Stimulated activated effector memory CD8-positive, alpha-beta T cell treated with anti-CD3 and anti-CD28 coated beads, Interleukin-12 subunit alpha, Interleukin-12 subunit beta, amount 100 ng/mL, for 72 hours (primary cell): ENCODE measurements at regions not wholly inside any gene's neighbourhood (a gene's known extent, or its start where the extent isn't known, plus 50 kb on each side); places are given as distances from the start of the nearest gene placed in this dataset.
"Not testable (repeated sequence)": the region's sequence is repeated elsewhere in the genome, so short reads cannot be mapped to it uniquely, and the experiment has no call there.

Experiments
- ATAC-seq: fragments of 150-1000 bp; cut with Tn5 transposase; 2 replicates; pipeline ENCODE4 v1.10.0; 2021
- DNase-seq, 2 donors: peaks; one replicate each; pipeline ENCODE4 v3.0.0; 2021 to 2022; ENCODE audit warnings: low spot score in 2 of 2
- H3K27ac Mint-ChIP-seq: one replicate; pipeline ENCODE4 v1.8.0; 2022; ENCODE audit warnings: mild to moderate bottlenecking, mixed read lengths
- H3K36me3 Mint-ChIP-seq: one replicate; pipeline ENCODE4 v1.8.0; 2022; ENCODE audit warnings: mild to moderate bottlenecking, mixed read lengths
- H3K4me1 Mint-ChIP-seq: one replicate; pipeline ENCODE4 v1.8.0; 2022; ENCODE audit warnings: mixed read lengths
- H3K4me3 Mint-ChIP-seq: one replicate; pipeline ENCODE4 v1.8.0; 2022; ENCODE audit warnings: mild to moderate bottlenecking, mixed read lengths
- H3K9me3 Mint-ChIP-seq: one replicate; pipeline ENCODE4 v1.8.0; 2022; ENCODE audit warnings: mixed read lengths

DNA sequence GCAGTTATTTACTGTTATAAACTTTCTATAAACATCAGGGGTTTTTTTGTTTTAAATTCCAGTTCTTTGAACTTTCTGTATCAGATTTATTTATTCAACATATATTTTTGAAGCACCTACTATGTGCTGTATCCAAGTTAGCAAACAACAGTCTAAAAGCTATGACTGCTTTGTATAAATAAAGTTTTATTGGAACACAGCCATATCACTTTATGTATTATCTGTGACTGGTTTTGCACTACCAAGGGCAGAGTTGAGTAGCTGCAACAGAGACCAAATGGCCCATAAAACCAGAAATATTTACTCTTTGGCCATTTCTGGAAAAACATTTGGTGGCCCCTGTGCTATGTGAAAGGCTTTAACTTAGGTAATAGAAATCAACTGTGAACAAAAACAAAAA, 110.2 kb upstream of the ERCC4 start:
- Mint-ChIP-seq H3K36me3 (no peaks in the 10 kb centered on the region), H3K4me3 (no peak overlapping the region), H3K4me1 (no peaks in the 10 kb centered on the region), H3K27ac (no peak overlapping the region), H3K9me3 (peaks cover 3% of the 10 kb centered on the region)
- ATAC-seq (no peak), DNase-seq (no peak)

DNA sequence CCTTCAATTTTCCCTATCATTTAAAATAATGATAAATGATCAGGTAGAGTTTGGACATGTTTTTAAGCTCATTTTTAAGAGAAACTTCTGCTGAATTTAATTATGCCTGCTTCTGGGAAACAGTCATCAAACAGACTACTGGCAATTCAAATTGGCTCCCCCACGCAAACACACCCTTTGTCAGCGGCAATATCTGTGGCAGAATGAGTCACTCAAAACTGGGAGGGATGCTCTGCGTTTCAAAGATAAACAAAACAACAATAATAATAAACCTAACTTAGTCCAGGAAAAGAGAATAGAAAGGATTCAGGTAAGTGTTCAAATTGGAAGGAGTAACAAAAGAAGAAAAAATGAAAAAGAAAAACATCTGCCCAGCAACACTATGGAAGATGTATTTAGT, 108.1 kb upstream of the ERCC4 start:
- DNase-seq = no peak
- H3K4me1 Mint-ChIP-seq = no peaks in the 10 kb centered on the region
- no peak overlapping the region for H3K4me3 Mint-ChIP-seq
- no peaks in the 10 kb centered on the region for H3K36me3 Mint-ChIP-seq
- peaks cover 3% of the 10 kb centered on the region for H3K9me3 Mint-ChIP-seq
- ATAC-seq = no peak
- H3K27ac Mint-ChIP-seq = no peak overlapping the region

GRCh38 chr16:13816701-13817100, 103.3 kb upstream of the ERCC4 start:
- Mint-ChIP-seq H3K9me3 (peaks cover 3% of the 10 kb centered on the region), H3K27ac (no peak overlapping the region), H3K36me3 (no peaks in the 10 kb centered on the region), H3K4me3 (no peak overlapping the region), H3K4me1 (no peaks in the 10 kb centered on the region)
- ATAC-seq (no peak), DNase-seq (no peak)

- H3K9me3 Mint-ChIP-seq = peaks cover 4% of the 10 kb centered on the region
- no peak overlapping the region for H3K27ac Mint-ChIP-seq
- H3K4me1 Mint-ChIP-seq = no peaks in the 10 kb centered on the region
- H3K4me3 Mint-ChIP-seq = no peak overlapping the region
- no peak for DNase-seq
- ATAC-seq = no peak
- H3K36me3 Mint-ChIP-seq = no peaks in the 10 kb centered on the region
Measured at GRCh38 chr16:13823501-13823900, 96.5 kb upstream of the ERCC4 start.

DNA sequence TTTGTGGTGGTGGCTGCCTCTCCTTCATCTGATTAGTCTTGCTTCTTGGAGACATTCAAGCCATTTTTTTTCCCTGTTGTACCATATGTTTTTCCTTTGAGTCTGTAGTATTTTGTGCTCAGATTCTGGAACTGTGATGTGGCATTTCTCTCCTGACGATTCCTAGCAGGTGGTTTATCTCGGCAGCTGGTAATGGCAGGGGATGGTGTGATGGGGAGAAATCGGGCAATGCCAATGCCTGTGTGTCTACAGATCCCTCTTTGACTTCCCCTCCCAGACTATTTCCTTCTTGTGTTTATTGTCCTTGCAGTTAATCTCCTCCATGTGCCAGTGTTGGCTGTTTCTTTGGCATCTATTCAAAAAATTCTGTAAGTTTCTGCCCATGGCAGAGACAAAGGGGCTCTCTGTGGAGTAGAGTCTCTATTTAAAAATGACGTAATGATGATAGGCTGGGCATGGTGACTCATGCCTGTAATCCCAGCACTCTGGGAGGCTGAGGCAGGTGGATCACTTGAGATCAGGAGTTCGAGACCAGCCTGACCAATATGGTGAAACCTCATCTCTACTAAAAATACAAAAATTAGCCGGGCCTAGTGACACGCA, 90.2 kb upstream of the ERCC4 start:
- DNase-seq (no peak), ATAC-seq (no peak)
- no peak overlapping the region for H3K27ac Mint-ChIP-seq
- H3K9me3 Mint-ChIP-seq = no peaks in the 10 kb centered on the region
- H3K4me3 Mint-ChIP-seq = no peak overlapping the region
- no peaks in the 10 kb centered on the region for H3K4me1 Mint-ChIP-seq
- no peaks in the 10 kb centered on the region for H3K36me3 Mint-ChIP-seq

DNA sequence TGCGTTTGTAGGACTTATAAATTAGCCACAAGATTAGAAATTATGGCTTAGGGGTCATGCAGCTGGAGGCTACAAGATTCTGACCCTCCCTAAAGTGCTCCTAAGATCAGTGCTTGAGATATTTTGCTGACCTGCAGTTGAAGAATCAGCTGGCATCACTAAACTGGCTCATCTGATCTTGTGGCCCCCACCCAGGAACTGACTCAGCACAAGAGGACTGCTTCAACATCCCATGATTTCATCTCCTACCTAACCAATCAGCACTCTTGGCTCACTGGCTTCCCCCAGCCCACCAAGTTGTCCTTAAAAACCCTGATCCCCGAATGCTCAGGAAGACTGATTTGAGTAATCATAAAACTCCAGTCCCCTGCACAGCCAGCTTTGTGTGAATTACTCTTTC, 86.4 kb upstream of the ERCC4 start:
- DNase-seq (no peak), ATAC-seq (no peak)
- no peaks in the 10 kb centered on the region for H3K36me3 Mint-ChIP-seq
- H3K27ac Mint-ChIP-seq = no peak overlapping the region
- H3K9me3 Mint-ChIP-seq = no peaks in the 10 kb centered on the region
- H3K4me1 Mint-ChIP-seq = no peaks in the 10 kb centered on the region
- no peak overlapping the region for H3K4me3 Mint-ChIP-seq

- H3K4me1 Mint-ChIP-seq = no peaks in the 10 kb centered on the region
- H3K4me3 Mint-ChIP-seq = no peak overlapping the region
- DNase-seq (no peak), ATAC-seq (no peak)
- H3K9me3 Mint-ChIP-seq = no peaks in the 10 kb centered on the region
- no peaks in the 10 kb centered on the region for H3K36me3 Mint-ChIP-seq
- no peak overlapping the region for H3K27ac Mint-ChIP-seq
Measured at GRCh38 chr16:13835387-13835786, 84.6 kb upstream of the ERCC4 start.

DNA sequence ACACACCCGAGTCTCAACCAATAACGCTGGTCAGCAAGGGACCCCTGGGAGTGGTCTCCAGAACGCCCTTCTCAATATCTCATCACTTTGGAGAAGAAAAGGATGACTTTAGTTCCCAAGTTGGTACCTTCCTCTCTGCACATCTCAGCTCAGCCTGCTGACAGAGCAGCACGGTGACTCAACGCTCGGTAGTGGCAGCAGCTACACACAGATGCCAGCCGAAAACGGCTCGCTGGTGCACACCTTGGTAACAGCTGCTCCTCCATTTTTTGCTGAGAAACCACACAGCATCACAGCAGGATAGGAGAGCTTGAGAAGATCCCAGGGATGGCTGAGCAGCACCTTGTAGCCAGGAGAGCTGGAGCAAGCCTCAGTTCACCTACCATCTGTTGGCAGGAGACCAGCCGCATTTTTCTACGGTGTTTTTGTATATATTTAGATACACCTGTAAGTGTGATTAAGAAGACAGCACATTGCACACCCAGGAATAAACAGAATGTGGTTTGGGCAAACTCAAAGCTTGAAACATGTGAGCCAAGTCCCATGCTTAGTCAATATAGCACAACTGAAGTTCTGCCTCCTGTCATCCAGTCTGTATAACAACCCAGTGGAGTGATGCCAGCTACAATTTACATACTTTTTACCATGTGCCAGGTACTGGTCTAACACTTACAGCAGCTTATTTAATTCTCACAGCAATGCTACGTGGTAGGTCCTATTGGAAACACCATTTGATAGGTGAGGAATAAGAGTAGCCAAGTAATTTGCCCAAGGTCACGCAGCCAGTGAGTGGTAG, 83.8 kb upstream of the ERCC4 start:
- ATAC-seq (no peak), DNase-seq (no peak)
- Mint-ChIP-seq H3K9me3 (no peaks in the 10 kb centered on the region), H3K36me3 (no peaks in the 10 kb centered on the region), H3K4me1 (no peaks in the 10 kb centered on the region), H3K4me3 (no peak overlapping the region), H3K27ac (no peak overlapping the region)

GRCh38 chr16:13838401-13839190, 81.4 kb upstream of the ERCC4 start:
- no peaks in the 10 kb centered on the region for H3K36me3 Mint-ChIP-seq
- H3K4me3 Mint-ChIP-seq = no peak overlapping the region
- H3K4me1 Mint-ChIP-seq = no peaks in the 10 kb centered on the region
- no peak for ATAC-seq
- no peaks in the 10 kb centered on the region for H3K9me3 Mint-ChIP-seq
- no peak overlapping the region for H3K27ac Mint-ChIP-seq
- no peak for DNase-seq

- Mint-ChIP-seq H3K4me3 (no peak overlapping the region), H3K4me1 (no peaks in the 10 kb centered on the region), H3K36me3 (no peaks in the 10 kb centered on the region), H3K27ac (no peak overlapping the region), H3K9me3 (no peaks in the 10 kb centered on the region)
- ATAC-seq (no peak), DNase-seq (no peak)
Measured at GRCh38 chr16:13839577-13839976, 80.4 kb upstream of the ERCC4 start.

GRCh38 chr16:13845232-13845631, 74.7 kb upstream of the ERCC4 start:
- no peak overlapping the region for H3K4me3 Mint-ChIP-seq
- no peak for ATAC-seq
- H3K36me3 Mint-ChIP-seq = no peaks in the 10 kb centered on the region
- H3K9me3 Mint-ChIP-seq = no peaks in the 10 kb centered on the region
- H3K4me1 Mint-ChIP-seq = no peaks in the 10 kb centered on the region
- no peak for DNase-seq
- H3K27ac Mint-ChIP-seq = no peak overlapping the region

DNA sequence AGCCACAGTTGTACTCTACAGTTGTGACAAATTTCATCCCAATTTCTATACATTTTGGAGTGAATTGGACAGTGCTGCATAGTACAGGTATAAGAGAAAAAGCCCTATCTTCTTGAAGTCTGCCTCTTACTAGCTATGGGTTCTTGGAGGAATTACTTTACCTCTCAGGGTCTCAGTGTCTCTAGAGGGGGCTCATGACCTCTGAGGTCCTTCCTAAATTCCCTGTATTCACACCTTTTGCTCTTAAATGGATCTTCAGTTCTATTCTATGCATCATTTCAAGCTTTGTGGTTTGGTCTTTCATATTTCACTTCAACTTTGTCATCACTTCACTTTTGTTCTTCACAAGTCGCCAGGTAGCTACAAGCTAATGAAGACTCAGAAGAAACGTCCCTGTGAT, 71.2 kb upstream of the ERCC4 start:
- DNase-seq (no peak), ATAC-seq (no peak)
- Mint-ChIP-seq H3K4me3 (no peak overlapping the region), H3K4me1 (no peaks in the 10 kb centered on the region), H3K36me3 (no peaks in the 10 kb centered on the region), H3K9me3 (peaks cover 5% of the 10 kb centered on the region), H3K27ac (no peak overlapping the region)

DNA sequence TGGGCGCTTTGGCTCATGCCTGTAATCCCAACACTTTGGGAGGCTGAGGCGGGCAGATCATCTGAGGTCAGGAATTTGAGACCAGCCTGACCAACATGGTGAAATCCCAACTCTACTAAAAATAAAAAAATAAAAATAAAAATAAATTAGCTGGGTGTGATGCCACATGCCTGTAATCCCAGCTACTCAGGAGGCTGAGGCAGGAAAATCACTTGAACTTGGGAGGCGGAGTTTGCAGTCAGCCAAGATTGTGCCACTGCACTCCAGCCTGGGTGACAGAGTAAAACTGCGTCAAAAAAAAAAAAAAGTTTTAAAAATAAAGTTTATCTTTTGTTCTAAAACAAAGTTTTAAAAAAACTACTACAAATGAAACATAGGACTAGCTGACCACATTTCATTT, 69.8 kb upstream of the ERCC4 start:
- H3K36me3 Mint-ChIP-seq, H3K27ac Mint-ChIP-seq, H3K9me3 Mint-ChIP-seq, ATAC-seq, H3K4me3 Mint-ChIP-seq, H3K4me1 Mint-ChIP-seq, DNase-seq: not testable (repeated sequence)

- Mint-ChIP-seq H3K4me1 (no peaks in the 10 kb centered on the region), H3K27ac (no peak overlapping the region), H3K36me3 (no peaks in the 10 kb centered on the region), H3K9me3 (peaks cover 5% of the 10 kb centered on the region), H3K4me3 (no peak overlapping the region)
- ATAC-seq (no peak), DNase-seq (no peak)
Measured at GRCh38 chr16:13852827-13853226, 67.1 kb upstream of the ERCC4 start.

GRCh38 chr16:13856398-13856797, 63.6 kb upstream of the ERCC4 start:
- ATAC-seq = no peak
- no peaks in the 10 kb centered on the region for H3K4me1 Mint-ChIP-seq

More at GRCh38 chr16:13856398-13856797, 63.6 kb upstream of the ERCC4 start:
- DNase-seq = no peak
- H3K36me3 Mint-ChIP-seq = no peaks in the 10 kb centered on the region
- peaks cover 6% of the 10 kb centered on the region for H3K9me3 Mint-ChIP-seq
- H3K4me3 Mint-ChIP-seq = no peak overlapping the region
- H3K27ac Mint-ChIP-seq = no peak overlapping the region
